ENCODE measurements at regions not wholly inside any gene's neighbourhood (a gene's known extent, or its start where the extent isn't known, plus 50 kb on each side); places are given as distances from the start of the nearest gene placed in this dataset.

- no peak for TF ChIP-seq CTCF (IDR thresholded peaks at IDR 0.05)
- no peak for TF ChIP-seq RFX5 (IDR thresholded peaks at IDR 0.05; ENCODE audit: low read length)
- no peak for TF ChIP-seq RCOR1 (IDR thresholded peaks at IDR 0.05; ENCODE audit: low read length)
- TF ChIP-seq, protein P1, sequence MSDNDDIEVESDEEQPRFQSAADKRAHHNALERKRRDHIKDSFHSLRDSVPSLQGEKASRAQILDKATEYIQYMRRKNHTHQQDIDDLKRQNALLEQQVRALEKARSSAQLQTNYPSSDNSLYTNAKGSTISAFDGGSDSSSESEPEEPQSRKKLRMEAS (IDR thresholded peaks at IDR 0.05; ENCODE audit: low read depth) = no peak
- TF ChIP-seq EZH2phosphoT487 (IDR thresholded peaks at IDR 0.05; ENCODE audit: borderline replicate concordance, low read depth) = no peak
- TF ChIP-seq TAF1 (IDR thresholded peaks at IDR 0.05; ENCODE audit: borderline replicate concordance, low read depth, low read length) = no peak
- TF ChIP-seq FOSL2 (IDR thresholded peaks at IDR 0.05; ENCODE audit: borderline replicate concordance, low read depth) = no peak
- no peak for TF ChIP-seq EP300 (IDR thresholded peaks at IDR 0.05; ENCODE audit: borderline replicate concordance in 1 of 2, low read depth in 1 of 2, low read length in 1 of 2)
- TF ChIP-seq YY1 (IDR thresholded peaks at IDR 0.05; ENCODE audit: low read depth) = no peak
- no peak for TF ChIP-seq REST (IDR thresholded peaks at IDR 0.05; ENCODE audit: low read depth, low read length)
- no peak for TF ChIP-seq POLR2AphosphoS5 (IDR thresholded peaks at IDR 0.05; ENCODE audit: low read depth, low read length)
- TF ChIP-seq, protein P2, sequence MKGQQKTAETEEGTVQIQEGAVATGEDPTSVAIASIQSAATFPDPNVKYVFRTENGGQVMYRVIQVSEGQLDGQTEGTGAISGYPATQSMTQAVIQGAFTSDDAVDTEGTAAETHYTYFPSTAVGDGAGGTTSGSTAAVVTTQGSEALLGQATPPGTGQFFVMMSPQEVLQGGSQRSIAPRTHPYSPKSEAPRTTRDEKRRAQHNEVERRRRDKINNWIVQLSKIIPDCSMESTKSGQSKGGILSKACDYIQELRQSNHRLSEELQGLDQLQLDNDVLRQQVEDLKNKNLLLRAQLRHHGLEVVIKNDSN (IDR thresholded peaks at IDR 0.05; ENCODE audit: borderline replicate concordance, low read depth) = no peak
These were observed 50.8 kb upstream of the CTPS1 start for GRCh38 chr1:40928699-40929098.

Measured in SK-N-SH (cell line).